Natural killer cell treated with Interleukin-12 subunit alpha and Interleukin-12 subunit beta and Interleukin-15 and Interleukin-18, amount 100 ng/mL, for 72 hours (primary cell): ENCODE measurements at regions not wholly inside any gene's neighbourhood (a gene's known extent, or its start where the extent isn't known, plus 50 kb on each side); places are given as distances from the start of the nearest gene placed in this dataset.

Source experiments
- ATAC-seq, 2 donors: fragments of 150-1000 bp; cut with Tn5 transposase in 1 of 2; sonication (Bioruptor Pico), chemical (Tn5 transposase) in 1 of 2; 2 replicates each; pipeline ENCODE4 v1.10.0; 2021
- DNase-seq: peaks from one replicate; pipeline ENCODE4 v3.0.0; 2022; ENCODE audit warnings: low spot score
- H3K27ac Mint-ChIP-seq, 2 donors: 1 replicate in 1 of 2; 2 replicates in 1 of 2; pipeline ENCODE4 v1.8.0; 2022; ENCODE audit warnings: mixed read lengths in 2 of 2, mild to moderate bottlenecking in 1 of 2, moderate library complexity in 1 of 2
- H3K27me3 Mint-ChIP-seq, 2 donors: 1 replicate in 1 of 2; 2 replicates in 1 of 2; pipeline ENCODE4 v1.8.0; 2022; ENCODE audit warnings: mixed read lengths in 2 of 2
- H3K36me3 Mint-ChIP-seq: one replicate; pipeline ENCODE4 v1.8.0; 2022; ENCODE audit warnings: mixed read lengths
- H3K4me1 Mint-ChIP-seq, 2 donors: 1 replicate in 1 of 2; 2 replicates in 1 of 2; pipeline ENCODE4 v1.8.0; 2022; ENCODE audit warnings: low read depth in 2 of 2, mixed read lengths in 2 of 2, mild to moderate bottlenecking in 1 of 2
- H3K4me3 Mint-ChIP-seq: one replicate; pipeline ENCODE4 v1.8.0; 2022; ENCODE audit warnings: mixed read lengths
- H3K9me3 Mint-ChIP-seq: 2 replicates; pipeline ENCODE4 v1.8.0; 2022; ENCODE audit warnings: mixed read lengths

- Mint-ChIP-seq H3K4me3 (no peak overlapping the region), H3K4me1 (no peaks in the 10 kb centered on the region), H3K27ac (no peak overlapping the region), H3K36me3 (peaks cover 6% of the 10 kb centered on the region), H3K27me3 (no peaks in the 10 kb centered on the region), H3K9me3 (peaks cover 13% of the 10 kb centered on the region)
- ATAC-seq = peak in 1 of 2 donors; percentile 17
- DNase-seq = no peak
These were observed 146.5 kb upstream of the ARGLU1 start for GRCh38 chr13:106714271-106714982.

DNA sequence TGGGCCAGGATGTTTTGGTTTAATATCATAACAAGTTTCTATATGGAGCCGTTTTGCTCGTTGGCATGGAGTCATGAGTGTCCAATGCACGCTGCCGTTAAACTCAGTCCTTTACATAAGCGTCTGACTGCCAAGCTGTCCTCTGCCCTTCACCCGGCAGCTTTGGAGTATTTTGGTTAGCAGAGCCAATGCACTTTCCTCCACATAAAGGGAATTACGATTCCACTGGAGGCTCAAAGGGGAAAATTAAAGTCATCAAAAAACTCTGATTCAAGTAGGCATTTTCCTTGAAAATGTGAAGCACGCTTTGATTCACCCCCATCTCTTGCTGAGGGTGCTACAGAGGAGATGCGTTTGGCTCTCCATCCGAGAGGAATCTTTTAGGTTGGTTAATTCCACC, 144.4 kb upstream of the ARGLU1 start:
- Mint-ChIP-seq H3K27me3 (no peaks in the 10 kb centered on the region), H3K36me3 (no peaks in the 10 kb centered on the region)
- no peak for ATAC-seq

GRCh38 chr13:106710266-106710665, 142.3 kb upstream of the ARGLU1 start:
- no peak for ATAC-seq
- Mint-ChIP-seq H3K4me1 (no peaks in the 10 kb centered on the region), H3K36me3 (no peaks in the 10 kb centered on the region), H3K27ac (no peak overlapping the region), H3K9me3 (peaks cover 11% of the 10 kb centered on the region), H3K4me3 (no peak overlapping the region), H3K27me3 (no peaks in the 10 kb centered on the region)
- DNase-seq = no peak

More for the DNA sequence above, 144.4 kb upstream of the ARGLU1 start:
- H3K4me1 Mint-ChIP-seq = no peaks in the 10 kb centered on the region
- no peak overlapping the region for H3K27ac Mint-ChIP-seq
- H3K9me3 Mint-ChIP-seq = peaks cover 11% of the 10 kb centered on the region
- no peak for DNase-seq
- H3K4me3 Mint-ChIP-seq = no peak overlapping the region

- peaks cover 0 to 3% of the 10 kb centered on the region in 2 donors for H3K27me3 Mint-ChIP-seq
- H3K36me3 Mint-ChIP-seq = no peaks in the 10 kb centered on the region
- H3K9me3 Mint-ChIP-seq = peaks cover 13% of the 10 kb centered on the region
- no peak overlapping the region for H3K4me3 Mint-ChIP-seq
- H3K27ac Mint-ChIP-seq = no peak overlapping the region
- no peaks in the 10 kb centered on the region for H3K4me1 Mint-ChIP-seq
- ATAC-seq = no peak
- DNase-seq = no peak
These were observed 141.6 kb upstream of the ARGLU1 start for GRCh38 chr13:106709522-106709921.

- Mint-ChIP-seq H3K4me3 (no peak overlapping the region), H3K4me1 (no peaks in the 10 kb centered on the region), H3K9me3 (peaks cover 11% of the 10 kb centered on the region), H3K27ac (no peak overlapping the region), H3K36me3 (no peaks in the 10 kb centered on the region), H3K27me3 (peaks cover 0 to 4% of the 10 kb centered on the region in 2 donors)
- DNase-seq (no peak), ATAC-seq (no peak)
These were observed 134.6 kb upstream of the ARGLU1 start for GRCh38 chr13:106702505-106702904.

GRCh38 chr13:106701771-106702341, 133.9 kb upstream of the ARGLU1 start:
- Mint-ChIP-seq H3K9me3 (peaks cover 11% of the 10 kb centered on the region), H3K27me3 (peaks cover 0 to 4% of the 10 kb centered on the region in 2 donors), H3K27ac (no peak overlapping the region), H3K4me1 (no peaks in the 10 kb centered on the region), H3K36me3 (no peaks in the 10 kb centered on the region), H3K4me3 (no peak overlapping the region)
- ATAC-seq (no peak), DNase-seq (no peak)

DNA sequence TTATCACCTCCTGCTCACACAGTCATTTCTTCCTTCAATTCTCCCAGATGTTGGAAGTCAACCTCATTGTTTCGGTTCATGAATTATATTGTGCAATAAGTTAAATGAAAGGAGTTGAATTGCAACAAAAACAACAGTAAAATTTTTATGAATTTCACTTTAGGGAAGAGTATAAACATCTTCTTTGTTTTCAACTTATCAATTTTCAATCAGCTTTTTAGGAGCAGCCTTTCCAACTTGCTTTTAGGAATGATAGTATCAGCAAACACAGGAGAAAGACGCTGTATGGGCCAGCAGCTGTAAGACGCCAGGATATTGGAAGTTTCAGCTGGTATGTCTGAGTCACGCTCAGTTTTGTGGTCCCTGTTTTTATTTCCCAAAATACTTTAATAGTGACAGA, 132.5 kb upstream of the ARGLU1 start:
- Mint-ChIP-seq H3K36me3 (no peaks in the 10 kb centered on the region), H3K27ac (no peak overlapping the region), H3K4me1 (peaks cover 0 to 4% of the 10 kb centered on the region in 2 donors), H3K4me3 (no peak overlapping the region), H3K27me3 (peaks cover 0 to 4% of the 10 kb centered on the region in 2 donors), H3K9me3 (peaks cover 10% of the 10 kb centered on the region)
- DNase-seq = no peak
- no peak for ATAC-seq

- DNase-seq (no peak), ATAC-seq (no peak)
- peaks cover 0 to 4% of the 10 kb centered on the region in 2 donors for H3K4me1 Mint-ChIP-seq
- peaks cover 0 to 4% of the 10 kb centered on the region in 2 donors for H3K27me3 Mint-ChIP-seq
- H3K9me3 Mint-ChIP-seq = peaks cover 9% of the 10 kb centered on the region
- no peak overlapping the region for H3K4me3 Mint-ChIP-seq
- H3K27ac Mint-ChIP-seq = no peak overlapping the region
- no peaks in the 10 kb centered on the region for H3K36me3 Mint-ChIP-seq
These were observed 132.1 kb upstream of the ARGLU1 start for GRCh38 chr13:106700007-106700406.

DNA sequence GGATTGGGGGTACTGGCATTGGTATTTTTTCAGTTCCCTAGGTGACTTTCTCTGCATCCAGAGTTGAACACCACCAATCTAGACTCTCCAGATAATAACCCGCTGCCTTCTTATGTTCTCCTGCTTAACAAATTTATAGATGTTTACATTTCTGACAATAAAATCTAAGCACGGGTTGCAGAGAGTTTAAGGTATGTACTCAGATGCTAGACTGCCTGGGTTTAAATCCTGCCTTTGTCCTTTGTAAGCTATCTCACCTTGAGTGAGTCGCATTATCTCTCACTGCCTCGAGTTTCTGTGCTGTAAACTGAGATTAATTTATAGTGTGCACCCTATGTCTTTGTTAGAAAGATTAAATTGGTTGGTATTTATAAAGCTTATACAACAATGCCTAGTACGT, 131.4 kb upstream of the ARGLU1 start:
- ATAC-seq = no peak
- Mint-ChIP-seq H3K27ac (no peak overlapping the region), H3K27me3 (no peaks in the 10 kb centered on the region), H3K9me3 (peaks cover 5% of the 10 kb centered on the region), H3K4me3 (no peak overlapping the region), H3K36me3 (no peaks in the 10 kb centered on the region), H3K4me1 (peaks cover 0 to 4% of the 10 kb centered on the region in 2 donors)
- DNase-seq = no peak

DNA sequence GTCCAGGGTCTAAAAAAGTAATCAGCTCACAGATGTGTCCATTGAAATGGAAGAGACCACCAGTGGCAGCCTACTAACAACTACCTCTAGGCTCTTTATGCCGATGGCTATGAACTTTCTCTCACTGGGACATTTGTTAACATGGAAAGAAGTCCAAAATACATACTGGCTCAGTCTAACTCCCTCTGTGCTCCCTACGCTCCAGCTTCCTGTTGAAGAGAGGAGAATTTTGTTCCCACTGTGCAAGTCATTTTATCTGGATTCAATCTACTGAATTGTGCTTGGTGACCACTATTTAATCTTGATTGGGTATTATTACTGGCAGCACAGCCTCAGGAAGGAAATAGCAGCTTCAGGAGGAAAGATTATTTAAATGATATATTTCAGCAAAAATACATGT, 128.8 kb upstream of the ARGLU1 start:
- Mint-ChIP-seq H3K27me3 (no peaks in the 10 kb centered on the region), H3K4me1 (peaks cover 0 to 4% of the 10 kb centered on the region in 2 donors), H3K9me3 (peaks cover 5% of the 10 kb centered on the region), H3K36me3 (no peaks in the 10 kb centered on the region), H3K4me3 (no peak overlapping the region), H3K27ac (no peak overlapping the region)
- no peak for ATAC-seq
- DNase-seq = no peak

- ATAC-seq = peak; percentile 48 to 59
- Mint-ChIP-seq H3K4me3 (no peak overlapping the region), H3K27ac (no peak overlapping the region), H3K9me3 (peaks cover 5% of the 10 kb centered on the region), H3K27me3 (no peaks in the 10 kb centered on the region), H3K4me1 (peaks cover 0 to 4% of the 10 kb centered on the region in 2 donors), H3K36me3 (no peaks in the 10 kb centered on the region)
- no peak for DNase-seq
These were observed 128.2 kb upstream of the ARGLU1 start for GRCh38 chr13:106696140-106696539.

GRCh38 chr13:106695139-106695538, 127.2 kb upstream of the ARGLU1 start:
- H3K27me3 Mint-ChIP-seq = no peaks in the 10 kb centered on the region
- no peak overlapping the region for H3K27ac Mint-ChIP-seq
- H3K4me1 Mint-ChIP-seq = peaks cover 0 to 4% of the 10 kb centered on the region in 2 donors
- DNase-seq (no peak), ATAC-seq (no peak)
- no peak overlapping the region for H3K4me3 Mint-ChIP-seq
- no peaks in the 10 kb centered on the region for H3K36me3 Mint-ChIP-seq
- H3K9me3 Mint-ChIP-seq = peaks cover 3% of the 10 kb centered on the region

DNA sequence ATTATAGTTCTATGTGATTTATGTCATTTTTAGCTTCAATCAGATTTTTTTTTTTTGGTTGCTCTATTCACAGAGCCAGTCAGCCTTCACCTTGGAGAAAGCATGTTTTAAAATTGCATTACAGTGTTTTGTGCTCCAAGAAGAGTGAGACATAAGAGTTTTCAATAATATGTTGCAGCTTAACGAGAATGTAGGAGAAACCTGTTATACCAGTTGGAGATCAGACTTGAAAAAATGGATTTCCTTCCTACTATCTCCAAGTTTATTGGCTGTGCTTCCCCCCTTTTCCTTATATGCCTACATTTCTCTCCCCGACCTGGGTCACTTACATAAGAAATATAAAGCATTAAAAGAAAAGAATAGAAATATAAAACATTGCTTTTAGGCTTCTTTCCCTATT, 123.9 kb upstream of the ARGLU1 start:
- peaks cover 0 to 4% of the 10 kb centered on the region in 2 donors for H3K4me1 Mint-ChIP-seq
- no peak for ATAC-seq

DNA sequence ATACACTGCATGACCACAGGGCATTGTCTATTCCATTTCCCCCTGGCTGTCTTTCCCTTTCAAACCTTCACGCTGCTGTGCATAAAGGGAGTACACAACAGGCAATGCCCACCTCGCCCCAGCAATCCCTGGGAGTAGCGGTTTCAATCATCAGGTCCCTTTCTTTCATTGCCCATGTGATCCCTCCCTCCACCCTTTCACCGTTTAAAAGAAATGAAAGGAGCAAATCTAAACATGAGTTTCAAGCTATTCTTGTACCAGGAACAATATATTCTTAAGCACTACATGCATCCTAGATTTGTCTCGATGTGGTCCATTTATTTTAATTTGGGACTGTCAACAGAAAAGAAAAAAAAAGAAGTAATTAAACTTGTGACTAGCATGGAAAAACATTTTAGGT, 123.4 kb upstream of the ARGLU1 start:
- Mint-ChIP-seq H3K4me3 (no peak overlapping the region), H3K27me3 (no peaks in the 10 kb centered on the region), H3K36me3 (no peaks in the 10 kb centered on the region), H3K9me3 (no peaks in the 10 kb centered on the region), H3K4me1 (peaks cover 0 to 3% of the 10 kb centered on the region in 2 donors), H3K27ac (no peak overlapping the region)
- DNase-seq = no peak
- ATAC-seq = no peak

More for the DNA sequence above, 123.9 kb upstream of the ARGLU1 start:
- Mint-ChIP-seq H3K9me3 (no peaks in the 10 kb centered on the region), H3K27me3 (no peaks in the 10 kb centered on the region), H3K36me3 (no peaks in the 10 kb centered on the region), H3K27ac (no peak overlapping the region), H3K4me3 (no peak overlapping the region)
- no peak for DNase-seq
